Stimulated activated CD4-positive, alpha-beta T cell treated with anti-CD3 and anti-CD28 coated beads, Interleukin-2, amount 100 ng/mL, for 24 hours (primary cell): ENCODE measurements at regions not wholly inside any gene's neighbourhood (a gene's known extent, or its start where the extent isn't known, plus 50 kb on each side); places are given as distances from the start of the nearest gene placed in this dataset.

Experiments used
- DNase-seq, 2 donors: peaks; one replicate each; pipeline ENCODE4 v3.0.0-alpha.2; 2020

GRCh38 chr21:36636439-36636838 lies 62.5 kb upstream of the SIM2 start:
- no peak for DNase-seq

DNA sequence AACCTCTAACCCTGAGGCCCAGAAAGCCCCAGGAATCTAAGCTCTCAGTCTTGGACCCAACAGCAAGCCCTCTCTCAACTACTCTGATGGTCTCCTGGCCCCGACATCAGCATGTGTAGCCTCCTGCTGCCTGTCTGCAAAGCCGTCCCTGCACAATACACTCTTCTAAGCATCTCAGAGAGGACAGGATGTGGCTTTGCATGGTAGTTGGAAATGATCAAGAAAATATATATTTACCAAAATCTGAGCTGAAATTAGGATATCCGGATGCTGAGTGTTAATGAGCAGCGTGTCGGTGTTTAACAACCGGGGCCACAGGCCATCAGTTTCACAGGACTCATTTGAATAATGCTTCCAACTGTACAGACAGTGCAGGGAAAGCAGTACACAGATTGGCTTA lies 59.1 kb upstream of the SIM2 start:
- DNase-seq, result no peak

DNA sequence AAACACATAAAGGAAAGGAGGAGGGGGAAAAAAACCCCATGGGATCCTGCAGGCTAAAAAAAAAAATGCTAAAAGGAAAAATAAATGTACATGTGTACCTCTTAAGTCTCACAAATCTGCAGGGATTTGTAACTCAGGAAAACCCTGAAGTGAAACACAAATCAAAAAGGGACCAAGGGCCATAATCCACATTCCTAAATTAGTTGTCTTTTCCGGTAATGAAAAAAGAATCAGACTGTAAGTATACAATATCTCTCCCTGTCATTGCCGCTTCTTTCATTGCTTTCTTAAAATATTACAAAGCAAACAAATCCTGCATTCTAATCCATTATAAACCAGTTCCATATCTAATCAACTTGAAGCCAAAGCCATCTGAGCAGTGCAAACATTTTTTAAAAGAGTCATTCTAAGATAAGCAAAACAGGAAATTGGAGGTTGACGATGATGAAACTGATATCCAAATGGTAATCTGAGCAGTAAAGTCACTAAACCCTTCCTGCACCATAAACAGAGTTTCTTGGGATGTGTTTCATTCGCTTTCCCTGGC lies 58.7 kb upstream of the SIM2 start:
- no peak for DNase-seq

DNA sequence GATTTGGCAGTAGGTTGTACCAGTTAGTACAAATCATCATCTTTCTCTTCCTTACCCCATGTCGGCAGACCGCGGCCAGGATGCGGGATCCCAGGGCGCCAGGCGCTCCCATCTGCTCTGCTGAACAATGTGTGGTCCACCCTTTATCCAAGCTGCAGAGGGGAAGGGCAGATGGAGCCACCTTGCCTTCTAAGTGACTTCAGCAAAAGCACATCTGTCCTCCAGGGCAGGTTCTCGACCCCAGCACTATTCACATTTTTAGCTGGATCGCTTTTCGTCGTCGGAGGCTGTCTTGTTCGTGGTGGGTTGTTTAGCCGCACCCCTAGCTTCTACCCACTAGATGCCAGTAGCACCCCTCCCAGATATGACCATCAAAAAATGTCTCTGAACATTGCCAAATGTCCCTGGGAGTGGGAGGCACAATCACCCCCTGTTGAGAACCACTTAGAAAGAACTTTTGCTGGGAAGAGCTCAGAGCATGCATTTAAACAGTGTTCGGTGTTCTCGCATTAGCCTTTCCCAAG lies 58.1 kb upstream of the SIM2 start:
- no peak for DNase-seq

- no peak for DNase-seq
These were observed 57.6 kb upstream of the SIM2 start for GRCh38 chr21:36641346-36641745.

DNA sequence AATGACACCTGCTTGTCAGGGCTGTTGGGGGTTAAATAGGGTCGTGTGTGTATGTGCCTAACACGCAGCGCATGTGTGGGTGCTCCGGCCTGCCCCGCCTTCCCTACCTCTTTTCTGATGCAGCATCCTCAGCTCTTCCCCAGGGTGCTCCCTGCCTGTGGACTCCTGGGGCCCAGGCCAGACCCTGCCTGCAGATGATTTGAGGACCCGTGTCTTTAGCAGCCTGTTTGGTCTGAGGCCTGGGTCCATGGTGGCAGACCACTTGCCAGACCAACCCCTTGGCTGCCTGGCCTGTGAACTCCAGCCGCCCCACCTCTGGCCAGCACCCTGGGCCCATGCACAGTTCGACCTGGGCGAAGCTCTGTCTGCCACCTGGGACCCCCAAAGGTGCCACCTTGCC lies 57.0 kb upstream of the SIM2 start:
- DNase-seq, result no peak

GRCh38 chr21:36642777-36643176 lies 56.1 kb upstream of the SIM2 start:
- DNase-seq, result no peak

GRCh38 chr21:36643374-36644250 lies 55.3 kb upstream of the SIM2 start:
- DNase-seq, result no peak

GRCh38 chr21:36646011-36646410 lies 52.9 kb upstream of the SIM2 start:
- DNase-seq, result no peak

GRCh38 chr21:36646645-36647044 lies 52.3 kb upstream of the SIM2 start:
- DNase-seq, result no peak

GRCh38 chr21:36647279-36648093 lies 51.4 kb upstream of the SIM2 start:
- no peak for DNase-seq
